HG02642 (cell line): ENCODE measurements at regions not wholly inside any gene's neighbourhood (a gene's known extent, or its start where the extent isn't known, plus 50 kb on each side); places are given as distances from the start of the nearest gene placed in this dataset.

Source experiments
- ATAC-seq: cut with Tn5 transposase; IDR thresholded peaks from one replicate; pipeline ENCODE4 v1.9.1; 2021; ENCODE audit warnings: mild to moderate bottlenecking; ENCODE audit not compliant: unreplicated experiment, poor library complexity

DNA sequence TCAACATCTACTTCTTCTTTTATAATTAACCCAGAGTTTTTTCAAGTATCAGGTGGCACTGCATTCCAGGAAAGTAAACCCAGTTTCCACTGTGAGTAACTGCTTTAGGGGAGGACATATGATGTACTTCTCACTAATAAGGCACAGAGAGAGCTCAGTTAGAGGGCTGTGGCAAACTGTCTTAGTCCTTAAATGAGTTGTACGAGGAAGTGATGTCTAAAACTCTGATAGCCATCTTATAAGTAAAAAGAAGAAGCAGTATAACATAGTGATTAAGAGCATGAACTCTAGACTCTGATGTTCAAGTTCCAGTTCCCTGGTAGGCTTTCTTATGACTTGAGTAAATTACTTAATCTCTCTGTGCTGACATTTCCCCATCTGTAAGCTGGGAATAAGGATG is 58.7 kb upstream of the PTGS2 start:
- ATAC-seq: peak; percentile 75

DNA sequence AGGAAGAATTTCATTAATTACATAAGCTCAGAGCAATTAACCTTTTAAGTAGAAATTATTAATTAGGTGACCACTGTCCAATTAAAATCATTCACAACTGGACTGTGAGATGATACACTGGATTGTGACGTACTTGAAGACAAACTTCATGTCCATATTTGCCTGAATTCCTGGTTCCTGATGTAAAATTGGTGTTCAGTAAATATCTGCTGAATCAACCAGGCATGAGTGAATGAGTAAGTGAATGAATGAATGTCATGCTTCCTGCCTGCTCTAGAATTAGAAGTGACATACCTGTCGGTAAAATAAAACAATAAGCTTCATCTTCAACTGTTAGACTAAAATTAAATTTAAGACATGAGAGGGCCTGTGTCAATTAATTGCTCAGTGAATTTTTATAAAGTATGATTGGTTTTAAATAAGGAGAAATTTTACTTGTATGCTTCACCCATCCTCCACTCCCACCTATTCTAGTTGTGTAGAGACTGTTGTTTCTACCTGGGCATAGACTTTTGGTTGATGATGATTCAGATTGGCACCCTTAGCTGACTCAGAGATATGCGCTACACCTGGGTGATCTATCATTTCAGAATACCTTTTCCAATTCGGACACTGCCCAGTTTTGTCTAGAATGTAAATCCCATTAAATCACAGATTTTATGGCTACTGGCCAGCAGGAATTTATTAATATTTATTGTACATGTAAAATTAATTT is 56.9 kb upstream of the PTGS2 start:
- no peak for ATAC-seq

DNA sequence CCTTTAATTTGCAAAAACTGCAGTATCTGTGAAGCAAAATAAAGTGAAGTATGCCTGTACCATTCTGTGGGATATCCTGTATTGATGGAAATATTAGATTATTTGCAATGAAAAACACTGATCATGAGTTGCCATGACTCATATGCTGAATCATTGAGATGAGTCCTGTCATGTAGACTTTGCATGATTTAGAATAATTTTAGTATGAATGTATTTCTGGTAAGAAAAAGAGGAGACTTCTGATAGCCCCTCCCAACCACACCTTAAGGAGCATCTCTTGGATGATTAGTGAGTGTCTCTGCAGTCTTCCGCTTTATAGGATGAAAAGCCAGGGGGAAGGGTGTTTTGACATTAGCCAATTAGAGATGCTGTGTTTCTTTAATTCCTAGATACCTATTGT is 55.2 kb upstream of the PTGS2 start:
- no peak for ATAC-seq

DNA sequence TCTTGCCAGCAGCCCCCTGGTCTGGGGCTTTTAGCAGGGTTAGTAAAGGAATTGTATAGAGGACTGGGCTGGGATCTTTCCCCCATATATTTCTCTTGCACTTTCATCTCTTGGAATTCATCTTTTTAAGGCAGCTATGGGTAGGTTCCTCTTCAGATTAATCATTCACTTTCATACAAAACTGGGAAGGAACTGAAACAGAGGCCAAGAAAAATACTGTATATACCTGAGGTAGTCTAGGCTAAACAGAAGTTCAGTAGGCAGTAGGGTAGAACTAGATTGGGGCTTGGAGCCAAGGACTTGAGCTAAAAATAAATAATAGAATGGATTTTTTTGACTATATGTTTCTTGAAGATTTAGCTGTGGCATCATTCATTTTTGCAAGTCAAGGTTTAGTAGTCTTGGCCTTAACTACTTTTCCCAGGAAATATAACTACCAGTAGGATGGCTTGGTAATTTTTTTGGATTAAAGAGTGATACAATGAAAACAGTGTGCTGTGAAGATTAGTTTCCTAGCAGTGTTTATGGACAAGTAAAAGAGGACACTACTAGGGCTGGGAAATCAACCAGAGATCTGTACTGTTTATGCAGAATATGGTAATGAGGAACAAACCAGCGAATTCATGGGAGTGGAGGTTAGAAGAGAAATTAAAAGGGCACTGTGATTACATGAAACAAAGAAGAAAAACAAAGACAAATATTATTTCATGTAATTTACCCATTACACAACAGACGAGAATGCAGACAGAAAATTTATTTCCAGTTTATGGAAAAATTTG is 50.9 kb upstream of the PTGS2 start:
- no peak for ATAC-seq
